Right hindlimb (tissue), 1 donor: ENCODE measurements at regions not wholly inside any gene's neighbourhood (a gene's known extent, or its start where the extent isn't known, plus 50 kb on each side); places are given as distances from the start of the nearest gene placed in this dataset.
A peak's percentile ranks its signal among the peaks of the same experiment; 100 is the strongest.
"Not testable (repeated sequence)": the region's sequence is repeated elsewhere in the genome, so short reads cannot be mapped to it uniquely, and the experiment has no call there.

Experiments used
- DNase-seq: peaks from one replicate; pipeline ENCODE4 v3.0.0-alpha.2; 2018

DNA sequence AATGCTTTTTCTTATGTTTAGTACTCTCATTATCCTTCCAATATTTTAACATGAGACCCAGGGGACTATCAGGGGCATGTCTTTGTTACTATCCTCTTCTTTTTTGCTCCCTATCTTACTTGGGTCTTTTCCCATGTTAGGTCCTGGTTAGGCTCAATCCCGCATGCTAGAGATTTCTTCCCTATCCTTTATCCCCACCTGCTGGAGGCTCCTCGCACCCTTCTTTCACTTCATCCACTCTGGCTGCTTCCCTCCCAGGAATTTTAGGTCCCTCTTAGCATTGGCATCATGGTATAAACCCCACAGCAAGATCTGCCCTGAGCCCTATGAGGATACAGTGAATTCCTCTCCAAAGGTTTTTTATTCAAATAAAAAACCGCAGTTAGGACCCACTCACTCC is 567.3 kb downstream of the ANKRD30B start:
- DNase-seq, result not testable (repeated sequence)

DNA sequence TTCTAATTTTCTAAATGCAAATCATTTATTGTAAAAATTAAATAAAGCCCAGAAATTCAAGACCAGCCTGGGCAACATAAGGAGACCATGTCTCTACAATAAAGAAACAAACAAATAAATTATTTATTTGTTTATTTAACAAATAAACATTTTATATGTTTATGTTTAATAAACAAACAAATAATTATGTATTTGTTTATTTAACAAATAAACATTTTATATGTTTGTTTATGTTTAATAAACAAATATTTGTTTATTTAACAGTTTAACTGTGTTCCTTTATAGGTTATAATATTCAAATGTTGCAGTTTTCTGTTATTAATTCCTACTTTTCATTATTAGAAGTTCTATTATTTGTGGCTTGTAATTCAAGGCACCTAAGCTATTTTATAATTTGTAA is 570.7 kb downstream of the ANKRD30B start:
- DNase-seq, result not testable (repeated sequence)

DNA sequence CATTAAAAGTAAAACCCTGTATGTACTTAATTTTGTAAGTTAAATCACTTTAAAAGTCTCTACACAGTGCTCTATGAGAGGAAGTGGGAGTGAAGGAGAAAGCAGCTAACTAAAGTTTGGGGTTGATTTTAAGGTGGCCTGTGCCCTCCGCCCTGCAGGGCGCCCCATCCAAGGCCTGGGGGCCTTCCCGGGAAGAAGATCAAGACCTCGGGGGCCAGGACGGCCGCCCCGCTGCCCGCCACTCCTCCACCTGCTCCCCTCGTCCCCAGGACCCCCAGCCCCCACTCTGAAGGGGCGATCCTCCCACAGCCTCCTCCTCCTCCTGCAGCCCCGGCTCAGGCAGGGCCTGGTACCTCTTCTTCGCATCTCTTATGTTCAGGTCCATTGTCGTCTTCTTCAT is 581.7 kb downstream of the ANKRD30B start:
- not testable (repeated sequence) for DNase-seq

DNA sequence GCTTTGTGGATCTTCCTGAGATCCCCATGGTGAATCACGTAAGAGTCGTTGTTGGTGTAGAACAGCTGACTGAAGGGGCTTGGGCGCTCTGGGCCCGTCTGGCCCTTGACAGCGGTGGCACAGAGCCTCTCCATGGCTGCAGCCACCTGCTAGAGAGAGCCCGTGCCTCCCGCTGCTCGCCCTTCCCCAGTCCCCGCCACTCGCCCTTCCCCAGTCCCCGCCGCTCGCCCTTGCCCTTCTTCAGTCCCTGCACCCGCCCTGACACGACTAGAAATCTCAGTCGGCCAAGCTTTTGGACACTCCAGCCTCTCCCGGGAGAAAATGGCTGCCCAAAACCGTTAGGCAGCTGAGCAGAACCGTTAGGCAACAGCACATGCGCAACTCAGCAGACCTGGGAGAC is 582.2 kb downstream of the ANKRD30B start:
- peak; percentile 12 for DNase-seq

DNA sequence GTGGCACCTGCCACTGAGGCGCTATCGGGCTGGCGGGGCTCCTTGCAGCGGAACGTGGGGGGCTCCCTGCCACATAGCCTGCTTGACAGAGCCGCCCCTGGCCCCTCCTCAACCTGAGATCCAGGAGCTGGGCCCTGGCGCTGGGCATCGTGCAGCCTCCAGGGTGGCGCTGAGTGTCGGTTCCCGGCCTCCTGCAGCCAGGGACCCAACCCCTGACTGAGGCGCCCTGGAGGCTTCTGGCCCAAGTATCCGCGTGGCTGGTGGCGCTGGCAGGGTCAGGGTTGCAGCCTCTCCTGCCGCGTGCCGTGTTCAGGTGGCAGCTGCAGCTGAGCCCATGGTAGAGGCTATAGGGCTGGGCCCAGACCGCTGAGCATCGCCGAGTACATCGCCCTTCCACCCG is 582.6 kb downstream of the ANKRD30B start:
- not testable (repeated sequence) for DNase-seq

DNA sequence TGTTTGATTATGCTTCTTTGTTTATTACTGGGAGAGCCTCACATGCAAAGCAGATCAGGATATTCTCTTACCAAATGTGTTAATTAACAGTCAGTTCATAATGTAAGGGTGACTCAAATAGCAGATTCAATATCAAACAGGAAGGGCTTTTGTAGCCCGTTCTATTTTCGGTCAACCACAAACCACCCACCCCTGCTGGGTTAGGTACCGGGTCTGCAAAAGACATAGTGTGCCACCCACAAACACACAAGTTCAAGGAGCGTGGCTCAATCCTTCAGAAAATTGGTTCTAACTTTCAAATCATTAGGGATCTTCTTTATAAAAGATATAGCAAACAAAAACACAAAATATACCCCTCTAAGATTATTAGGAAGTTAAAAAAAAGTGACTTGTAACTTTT is 627.7 kb downstream of the ANKRD30B start:
- not testable (repeated sequence) for DNase-seq

DNA sequence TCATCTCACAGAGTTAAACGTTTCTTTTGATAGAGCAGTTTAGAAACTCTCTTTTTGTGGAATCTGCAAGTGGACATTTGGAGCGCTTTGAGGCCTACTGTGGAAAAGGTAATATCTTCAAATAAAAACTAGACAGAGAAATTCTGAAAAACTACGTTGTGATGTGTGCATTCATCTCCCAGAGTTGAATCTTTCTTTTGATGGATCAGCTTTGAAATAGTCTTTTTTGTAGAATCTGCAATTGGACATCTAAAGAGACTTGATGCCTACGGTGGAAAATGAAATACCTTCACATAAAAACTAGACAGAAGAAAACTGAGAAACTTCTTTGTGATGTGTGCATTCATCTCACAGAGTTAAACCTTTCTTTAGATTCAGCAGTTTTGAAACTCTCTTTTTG is 659.9 kb downstream of the ANKRD30B start:
- DNase-seq, result not testable (repeated sequence)
